ENCODE measurements at regions not wholly inside any gene's neighbourhood (a gene's known extent, or its start where the extent isn't known, plus 50 kb on each side); places are given as distances from the start of the nearest gene placed in this dataset.

DNA sequence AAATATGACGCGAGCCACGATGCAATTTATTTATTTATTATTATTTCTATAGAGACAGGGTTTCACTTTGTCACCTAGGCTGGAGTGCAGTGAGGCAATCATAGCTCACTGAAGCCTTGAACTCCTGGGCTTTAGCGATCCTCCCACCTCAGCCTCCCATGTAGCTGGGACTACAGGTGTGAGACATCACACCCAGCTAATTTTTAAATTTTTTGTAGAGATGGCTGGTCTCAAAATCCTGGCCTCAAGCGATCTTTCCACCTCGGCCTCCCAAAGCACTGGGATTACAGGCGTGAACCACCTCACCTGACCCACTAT lies 63.6 kb downstream of the IRF2BP2 start:
- TF ChIP-seq SIN3A (IDR thresholded peaks at IDR 0.05; ENCODE audit: borderline replicate concordance, insufficient read depth, low read length) (no peak), POLR2AphosphoS5 (IDR thresholded peaks at IDR 0.05; ENCODE audit: low read depth, low read length) (no peak), TAF1 (IDR thresholded peaks at IDR 0.05; ENCODE audit: borderline replicate concordance, insufficient read depth, low read length) (no peak)

Measured in PFSK-1 (cell line).